Neutrophil (primary cell): ENCODE measurements at regions not wholly inside any gene's neighbourhood (a gene's known extent, or its start where the extent isn't known, plus 50 kb on each side); places are given as distances from the start of the nearest gene placed in this dataset.

Source experiments
- H3K27ac ChIP-seq: fragments of 200-600 bp; sonication (generic); 2 replicates; pipeline ENCODE4 v1.5.1; 2016; ENCODE audit warnings: mild to moderate bottlenecking, moderate library complexity
- H3K27me3 ChIP-seq: fragments of 200-600 bp; sonication (generic); 2 replicates; pipeline ENCODE4 v1.6.0; 2016; ENCODE audit warnings: mild to moderate bottlenecking
- H3K36me3 ChIP-seq: fragments of 200-600 bp; sonication (generic); 2 replicates; pipeline ENCODE4 v1.5.1; 2017
- H3K4me1 ChIP-seq, 2 experiments: fragments of 200-600 bp in 1 of 2; sonication (generic) in 1 of 2; 1 replicate in 1 of 2; 2 replicates in 1 of 2; pipeline versions ENCODE4 v1.5.1 to v1.6.1; 2013 to 2016; ENCODE audit warnings: low read depth in 1 of 2, low read length in 1 of 2, mild to moderate bottlenecking in 1 of 2, moderate library complexity in 1 of 2; ENCODE audit not compliant: control insufficient read depth in 1 of 2, insufficient read depth in 1 of 2
- H3K4me3 ChIP-seq, 2 experiments: fragments of 200-600 bp in 1 of 2; sonication (generic) in 1 of 2; 1 replicate in 1 of 2; 2 replicates in 1 of 2; pipeline ENCODE4 v1.5.1; 2013 to 2016; ENCODE audit warnings: low read depth in 1 of 2, low read length in 1 of 2, mild to moderate bottlenecking in 1 of 2, moderate library complexity in 1 of 2
- H3K9me3 ChIP-seq: fragments of 200-600 bp; sonication (generic); 2 replicates; pipeline ENCODE4 v1.5.1; 2016
- CTCF ChIP-seq: fragments of 200-600 bp; sonication (generic); IDR thresholded peaks from 2 replicates; pipeline ENCODE4 v1.5.1; 2016; ENCODE audit warnings: antibody characterized with exemption

GRCh38 chr2:71277536-71278103, 50.7 kb upstream of the PAIP2B start:
- no peak for TF ChIP-seq CTCF
- H3K4me3 ChIP-seq: peak overlapping the region in 1 of 2 experiments; percentile 71

GRCh38 chr2:71277147-71277475, 50.2 kb upstream of the PAIP2B start:
- peak overlapping the region; percentile 30 to 71 for H3K4me3 ChIP-seq
- no peak overlapping the region for H3K27ac ChIP-seq
- no peaks in the 10 kb centered on the region for H3K36me3 ChIP-seq
- H3K4me1 ChIP-seq: peaks cover 20% of the 10 kb centered on the region in 2 experiments
- no peak for TF ChIP-seq CTCF
- no peaks in the 10 kb centered on the region for H3K9me3 ChIP-seq
- peaks cover 72% of the 10 kb centered on the region for H3K27me3 ChIP-seq

More at GRCh38 chr2:71277536-71278103, 50.7 kb upstream of the PAIP2B start:
- peaks cover 20% of the 10 kb centered on the region in 2 experiments for H3K4me1 ChIP-seq
- H3K36me3 ChIP-seq: no peaks in the 10 kb centered on the region
- peaks cover 67% of the 10 kb centered on the region for H3K27me3 ChIP-seq
- no peak overlapping the region for H3K27ac ChIP-seq
- H3K9me3 ChIP-seq: no peaks in the 10 kb centered on the region

GRCh38 chr2:71276311-71277146, 49.6 kb upstream of the PAIP2B start:
- TF ChIP-seq CTCF: peak; percentile 24
- H3K9me3 ChIP-seq: no peaks in the 10 kb centered on the region
- H3K27me3 ChIP-seq: peaks cover 76% of the 10 kb centered on the region
- H3K4me3 ChIP-seq: peak overlapping the region; percentile 30 to 71
- H3K36me3 ChIP-seq: no peaks in the 10 kb centered on the region
- H3K4me1 ChIP-seq: peaks cover 20% of the 10 kb centered on the region in 2 experiments
- no peak overlapping the region for H3K27ac ChIP-seq
